ENCODE measurements at regions not wholly inside any gene's neighbourhood (a gene's known extent, or its start where the extent isn't known, plus 50 kb on each side); places are given as distances from the start of the nearest gene placed in this dataset.
"Not testable (repeated sequence)": the region's sequence is repeated elsewhere in the genome, so short reads cannot be mapped to it uniquely, and the experiment has no call there.

DNA sequence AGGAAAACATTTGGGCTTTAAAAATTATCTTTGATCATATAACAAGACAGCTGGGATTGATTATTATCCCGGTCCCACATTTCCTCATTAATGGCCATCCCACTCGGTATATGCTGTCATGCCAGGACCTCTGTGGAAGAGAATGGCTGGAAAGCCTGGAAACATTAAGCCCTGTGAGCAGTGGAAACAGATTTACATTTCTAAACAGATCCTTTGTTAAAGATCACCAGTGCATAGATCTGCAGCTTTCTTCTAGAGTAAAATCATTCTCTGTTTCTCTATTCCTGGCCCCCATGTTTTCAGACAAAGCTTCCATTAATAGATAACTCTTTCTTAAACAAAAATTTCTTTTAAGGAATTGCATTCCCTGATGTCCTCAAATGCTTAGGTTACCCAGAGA, 152.2 kb downstream of the CAVIN4 start:
- DNase-seq: no peak
- intact Hi-C loops (cut with DNase I): no loop called here

DNA sequence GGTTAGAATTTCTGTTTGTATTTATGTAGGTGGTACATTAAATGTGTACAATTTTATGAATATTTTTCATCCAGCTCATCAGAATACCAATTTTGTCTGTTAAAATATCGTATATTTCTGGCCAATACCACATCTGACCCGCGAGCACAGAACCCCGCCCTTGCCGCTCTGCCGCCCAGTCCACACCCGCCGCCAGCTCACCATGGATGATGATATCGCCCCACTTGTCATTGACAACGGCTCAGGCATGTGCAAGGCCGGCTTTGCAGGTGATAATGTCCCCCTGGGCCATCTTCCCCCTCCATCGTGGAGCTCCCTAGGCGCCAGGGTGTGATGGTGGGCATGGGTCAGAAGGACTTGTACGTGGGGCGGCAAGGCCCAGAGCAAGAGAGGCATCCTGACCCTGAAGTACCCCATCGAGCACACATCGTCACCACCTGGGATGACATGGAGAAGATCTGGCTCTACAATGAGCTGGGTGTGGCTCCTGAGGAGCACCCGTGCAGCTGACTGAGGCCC, 153.2 kb downstream of the CAVIN4 start:
- no peaks in the 10 kb centered on the region for H3K27me3 ChIP-seq
- H3K4me1 ChIP-seq: peaks cover 0 to 4% (median 2%) of the 10 kb centered on the region in 4 donors
- no peak overlapping the region for H3K27ac ChIP-seq
- no peak for TF ChIP-seq POLR2A (IDR thresholded peaks at IDR 0.05)
- no peak for TF ChIP-seq EP300 (IDR thresholded peaks at IDR 0.05)
- TF ChIP-seq, protein P1, sequence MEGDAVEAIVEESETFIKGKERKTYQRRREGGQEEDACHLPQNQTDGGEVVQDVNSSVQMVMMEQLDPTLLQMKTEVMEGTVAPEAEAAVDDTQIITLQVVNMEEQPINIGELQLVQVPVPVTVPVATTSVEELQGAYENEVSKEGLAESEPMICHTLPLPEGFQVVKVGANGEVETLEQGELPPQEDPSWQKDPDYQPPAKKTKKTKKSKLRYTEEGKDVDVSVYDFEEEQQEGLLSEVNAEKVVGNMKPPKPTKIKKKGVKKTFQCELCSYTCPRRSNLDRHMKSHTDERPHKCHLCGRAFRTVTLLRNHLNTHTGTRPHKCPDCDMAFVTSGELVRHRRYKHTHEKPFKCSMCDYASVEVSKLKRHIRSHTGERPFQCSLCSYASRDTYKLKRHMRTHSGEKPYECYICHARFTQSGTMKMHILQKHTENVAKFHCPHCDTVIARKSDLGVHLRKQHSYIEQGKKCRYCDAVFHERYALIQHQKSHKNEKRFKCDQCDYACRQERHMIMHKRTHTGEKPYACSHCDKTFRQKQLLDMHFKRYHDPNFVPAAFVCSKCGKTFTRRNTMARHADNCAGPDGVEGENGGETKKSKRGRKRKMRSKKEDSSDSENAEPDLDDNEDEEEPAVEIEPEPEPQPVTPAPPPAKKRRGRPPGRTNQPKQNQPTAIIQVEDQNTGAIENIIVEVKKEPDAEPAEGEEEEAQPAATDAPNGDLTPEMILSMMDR (IDR thresholded peaks at IDR 0.05): no peak
- TF ChIP-seq POLR2AphosphoS5 (IDR thresholded peaks at IDR 0.05): no peak
- no peak overlapping the region for H3K4me3 ChIP-seq
- WGBS, 2 donors: 93 to 94% methylated on average over 18 of the region's 18 CpGs
- intact Hi-C loops (cut with DNase I): no loop called here
- no peak for DNase-seq
- H3K9me3 ChIP-seq: no peaks in the 10 kb centered on the region
- no peaks in the 10 kb centered on the region for H3K36me3 ChIP-seq

More for the DNA sequence above, 152.2 kb downstream of the CAVIN4 start:
- H3K4me1 ChIP-seq: peaks cover 0 to 4% (median 2%) of the 10 kb centered on the region in 4 donors
- TF ChIP-seq POLR2A (IDR thresholded peaks at IDR 0.05): no peak
- TF ChIP-seq POLR2AphosphoS5 (IDR thresholded peaks at IDR 0.05): no peak
- no peak for TF ChIP-seq EP300 (IDR thresholded peaks at IDR 0.05)
- TF ChIP-seq, protein P1 (IDR thresholded peaks at IDR 0.05): no peak
- H3K9me3 ChIP-seq: no peaks in the 10 kb centered on the region
- no peaks in the 10 kb centered on the region for H3K36me3 ChIP-seq
- H3K27ac ChIP-seq: no peak overlapping the region
- no peaks in the 10 kb centered on the region for H3K27me3 ChIP-seq
- 38 to 54% methylated on average over 2 of the region's 2 CpGs for WGBS, 2 donors
- no peak overlapping the region for H3K4me3 ChIP-seq

DNA sequence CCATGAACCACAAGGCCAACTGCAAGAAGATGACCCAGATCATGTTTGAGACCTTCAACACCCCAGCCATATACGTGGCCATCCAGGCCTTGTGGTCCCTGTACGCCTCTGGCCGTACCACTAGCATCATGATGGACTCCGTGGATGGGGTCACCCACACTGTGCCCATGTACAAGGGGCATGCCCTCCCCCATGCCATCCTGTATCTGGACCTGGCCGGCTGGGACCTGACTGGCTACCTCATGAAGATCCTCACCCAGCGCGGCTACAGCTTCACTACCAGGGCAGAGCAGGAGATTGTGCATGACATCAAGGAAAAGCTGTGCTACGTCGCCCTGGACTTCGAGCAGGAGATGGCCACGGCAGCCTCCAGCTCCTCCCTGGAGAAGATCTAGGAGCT, 153.7 kb downstream of the CAVIN4 start:
- DNase-seq: no peak
- intact Hi-C loops (cut with DNase I): no loop called here
- no peak overlapping the region for H3K27ac ChIP-seq
- no peak overlapping the region for H3K4me3 ChIP-seq
- no peaks in the 10 kb centered on the region for H3K36me3 ChIP-seq
- no peaks in the 10 kb centered on the region for H3K27me3 ChIP-seq
- no peak for TF ChIP-seq POLR2A (IDR thresholded peaks at IDR 0.05)
- TF ChIP-seq EP300 (IDR thresholded peaks at IDR 0.05): no peak
- TF ChIP-seq POLR2AphosphoS5 (IDR thresholded peaks at IDR 0.05): no peak
- TF ChIP-seq, protein P1 (IDR thresholded peaks at IDR 0.05): no peak
- H3K9me3 ChIP-seq: no peaks in the 10 kb centered on the region
- WGBS, 2 donors: 94 to 95% methylated on average over 11 of the region's 11 CpGs
- peaks cover 0 to 4% (median 2%) of the 10 kb centered on the region in 4 donors for H3K4me1 ChIP-seq

DNA sequence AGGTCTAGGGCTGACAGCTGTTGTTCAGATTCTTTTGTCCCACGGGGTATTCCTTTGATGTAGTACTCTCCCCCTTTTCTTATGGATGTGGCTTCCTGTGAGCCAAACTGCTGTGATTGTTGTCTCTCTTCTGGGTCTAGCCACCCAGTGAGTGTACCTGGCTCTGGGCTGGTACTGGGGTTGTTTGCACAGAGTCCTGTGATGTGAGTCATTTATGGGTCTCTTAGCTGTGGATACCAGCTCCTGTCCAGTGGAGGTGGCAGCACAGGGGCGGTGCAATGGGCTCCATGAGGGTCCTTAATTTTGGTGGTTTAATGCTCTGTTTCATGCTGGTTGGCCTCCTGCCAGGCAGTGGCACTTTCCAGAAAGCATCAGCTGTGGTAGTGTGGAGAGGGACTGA, 161.3 kb downstream of the CAVIN4 start:
- Histone ChIP-seq H3K4me1 (no peaks in the 10 kb centered on the region), H3K9me3 (peaks cover 0 to 5% (median 2%) of the 10 kb centered on the region in 4 donors), H3K36me3 (no peaks in the 10 kb centered on the region), H3K27ac (no peak overlapping the region), H3K27me3 (no peaks in the 10 kb centered on the region), H3K4me3 (no peak overlapping the region)
- intact Hi-C loops (cut with DNase I): no loop called here
- TF ChIP-seq POLR2AphosphoS5 (IDR thresholded peaks at IDR 0.05) (no peak), EP300 (IDR thresholded peaks at IDR 0.05) (no peak), POLR2A (IDR thresholded peaks at IDR 0.05) (no peak)
- TF ChIP-seq, protein P1 (IDR thresholded peaks at IDR 0.05): no peak
- no peak for DNase-seq
- WGBS, 2 donors: 47 to 57% methylated on average over 2 of the region's 2 CpGs

DNA sequence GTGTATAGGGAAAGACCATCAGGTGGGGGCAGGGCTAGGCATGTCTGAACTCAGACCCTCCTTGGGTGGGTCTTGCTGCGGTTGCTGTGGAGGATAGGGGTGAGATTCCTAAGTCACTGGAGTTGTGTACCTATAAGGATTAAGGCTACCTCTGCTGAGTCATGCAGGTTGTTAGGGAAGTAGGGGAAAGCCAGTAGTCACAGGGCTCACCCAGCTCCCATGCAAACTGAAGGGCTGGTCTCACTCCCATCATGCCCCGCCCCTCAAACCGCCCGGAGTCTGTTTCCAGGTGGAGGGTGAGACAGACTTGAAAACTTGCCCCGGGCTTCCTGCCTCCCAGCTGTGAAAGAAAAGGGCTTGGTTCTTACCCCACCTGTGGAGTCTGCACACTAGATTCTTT, 161.8 kb downstream of the CAVIN4 start:
- no peak for DNase-seq
- Histone ChIP-seq H3K27me3 (no peaks in the 10 kb centered on the region), H3K27ac (no peak overlapping the region), H3K4me3 (no peak overlapping the region), H3K36me3 (no peaks in the 10 kb centered on the region), H3K4me1 (no peaks in the 10 kb centered on the region), H3K9me3 (peaks cover 0 to 5% (median 2%) of the 10 kb centered on the region in 4 donors)
- intact Hi-C loops (cut with DNase I): no loop called here
- WGBS, 2 donors: 60 to 77% methylated on average over 5 of the region's 5 CpGs
- TF ChIP-seq POLR2A (IDR thresholded peaks at IDR 0.05): no peak
- TF ChIP-seq, protein P1 (IDR thresholded peaks at IDR 0.05): no peak

DNA sequence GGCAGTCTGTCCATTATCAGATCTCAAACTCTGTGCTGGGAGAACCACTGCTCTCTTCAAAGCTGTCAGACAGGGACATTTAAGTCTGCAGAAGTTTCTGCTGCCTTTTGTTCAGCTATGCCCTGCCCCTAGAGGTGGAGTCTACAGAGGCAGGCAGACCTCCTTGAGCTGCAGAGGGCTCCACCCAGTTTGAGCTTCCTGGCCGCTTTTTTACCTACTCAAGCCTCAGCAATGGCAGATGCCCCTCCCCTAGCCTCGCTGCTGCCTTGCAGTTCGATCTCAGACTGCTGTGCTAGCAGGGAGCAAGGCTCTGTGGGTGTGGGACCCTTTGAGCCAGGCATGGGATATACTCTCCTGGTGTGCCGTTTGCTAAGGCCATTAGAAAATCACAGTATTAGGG, 171.1 kb downstream of the CAVIN4 start:
- H3K4me1 ChIP-seq; H3K27ac ChIP-seq; H3K27me3 ChIP-seq; H3K9me3 ChIP-seq; intact Hi-C loops (cut with DNase I); H3K36me3 ChIP-seq; H3K4me3 ChIP-seq; DNase-seq: not testable (repeated sequence)
- WGBS, 2 donors: 79 to 88% methylated on average over 4 of the region's 4 CpGs
